SK-N-SH treated with all-trans-retinoic acid at 6 μM for 48 hours (cell line): ENCODE measurements at regions not wholly inside any gene's neighbourhood (a gene's known extent, or its start where the extent isn't known, plus 50 kb on each side); places are given as distances from the start of the nearest gene placed in this dataset.

Experiments
- ATAC-seq: fragments of 200-7000 bp; cut with Tn5 transposase; 3 replicates; pipeline ENCODE4 v1.9.1; 2020; ENCODE audit warnings: mild to moderate bottlenecking, moderate library complexity
- ARNTL ChIP-seq: fragments of 450-650 bp; formaldehyde crosslinking; IDR thresholded peaks from 2 replicates; pipeline ENCODE4 v1.5.0; 2020; ENCODE audit warnings: low read depth, mild to moderate bottlenecking, moderate library complexity, borderline replicate concordance
- BACH2 ChIP-seq: fragments of 250-450 bp; sonication (Bioruptor Pico); IDR thresholded peaks from 2 replicates; pipeline ENCODE4 v1.9.0; 2021; ENCODE audit warnings: mild to moderate bottlenecking, borderline replicate concordance
- CSDC2 ChIP-seq: fragments of 250-450 bp; sonication (Bioruptor Pico); IDR thresholded peaks from 2 replicates; pipeline ENCODE4 v1.5.0; 2020; ENCODE audit warnings: mild to moderate bottlenecking, moderate library complexity
- ESRRG ChIP-seq: fragments of 250-450 bp; sonication (Bioruptor Pico); IDR thresholded peaks from 2 replicates; pipeline ENCODE4 v1.6.1; 2021; ENCODE audit warnings: mild to moderate bottlenecking
- GLIS3 ChIP-seq: fragments of 250-450 bp; sonication (Bioruptor Pico); IDR thresholded peaks from 2 replicates; pipeline ENCODE4 v1.5.0; 2020; ENCODE audit warnings: mild to moderate bottlenecking, moderate library complexity
- OSR1 ChIP-seq: fragments of 250-450 bp; sonication (Bioruptor Pico); IDR thresholded peaks from 2 replicates; pipeline ENCODE4 v1.8.0; 2022; ENCODE audit warnings: moderate library complexity, mild to moderate bottlenecking, inconsistent platforms
- PPARA ChIP-seq: fragments of 250-450 bp; sonication (Bioruptor Pico); IDR thresholded peaks from 2 replicates; pipeline ENCODE4 v1.5.0; 2020; ENCODE audit warnings: mild to moderate bottlenecking, borderline replicate concordance
- RARB ChIP-seq: fragments of 250-450 bp; sonication (Bioruptor Pico); IDR thresholded peaks from 2 replicates; pipeline ENCODE4 v1.8.0; 2021; ENCODE audit warnings: mild to moderate bottlenecking, moderate library complexity
- SNAI2 ChIP-seq: fragments of 250-450 bp; sonication (Bioruptor Pico); IDR thresholded peaks from 2 replicates; pipeline ENCODE4 v1.5.0; 2020; ENCODE audit warnings: mild to moderate bottlenecking, moderate library complexity
- TCF4 ChIP-seq: fragments of 250-450 bp; sonication (Bioruptor Pico); IDR thresholded peaks from 2 replicates; pipeline ENCODE4 v1.8.0; 2021; ENCODE audit warnings: mild to moderate bottlenecking, moderate library complexity, borderline replicate concordance
- ZC3H10 ChIP-seq: fragments of 250-450 bp; sonication (Bioruptor Pico); IDR thresholded peaks from 2 replicates; pipeline ENCODE4 v1.5.1; 2021; ENCODE audit warnings: mild to moderate bottlenecking, moderate library complexity
- ZFP3 ChIP-seq: fragments of 250-450 bp; sonication (Bioruptor Pico); IDR thresholded peaks from 2 replicates; pipeline ENCODE4 v1.5.0; 2020; ENCODE audit warnings: mild to moderate bottlenecking, moderate library complexity
- ZNF565 ChIP-seq: fragments of 450-650 bp; formaldehyde crosslinking; conservative IDR thresholded peaks from 2 replicates; pipeline ENCODE4 v1.5.0; 2020; ENCODE audit warnings: low read depth, mild to moderate bottlenecking, moderate library complexity
- ZNF70 ChIP-seq: fragments of 450-650 bp; formaldehyde crosslinking; IDR thresholded peaks from 2 replicates; pipeline ENCODE4 v1.5.0; 2020; ENCODE audit warnings: mild to moderate bottlenecking, moderate library complexity
- ZNF8 ChIP-seq: fragments of 450-650 bp; formaldehyde crosslinking; IDR thresholded peaks from 2 replicates; pipeline ENCODE4 v1.5.0; 2020; ENCODE audit warnings: mild to moderate bottlenecking, moderate library complexity
- TF ChIP-seq, protein P1 (sequence below): fragments of 250-450 bp; sonication (Bioruptor Pico); IDR thresholded peaks from 2 replicates; pipeline ENCODE4 v1.8.0; 2021; ENCODE audit warnings: low read depth, mild to moderate bottlenecking, moderate library complexity, borderline replicate concordance
- TF ChIP-seq, protein P2 (sequence below): fragments of 250-450 bp; sonication (Bioruptor Pico); IDR thresholded peaks from 2 replicates; pipeline ENCODE4 v1.5.1; 2021; ENCODE audit warnings: mild to moderate bottlenecking, moderate library complexity
- TF ChIP-seq, protein P3 (sequence below): fragments of 250-450 bp; sonication (Bioruptor Pico); IDR thresholded peaks from 2 replicates; pipeline ENCODE4 v1.5.0; 2020; ENCODE audit warnings: mild to moderate bottlenecking, moderate library complexity

DNA sequence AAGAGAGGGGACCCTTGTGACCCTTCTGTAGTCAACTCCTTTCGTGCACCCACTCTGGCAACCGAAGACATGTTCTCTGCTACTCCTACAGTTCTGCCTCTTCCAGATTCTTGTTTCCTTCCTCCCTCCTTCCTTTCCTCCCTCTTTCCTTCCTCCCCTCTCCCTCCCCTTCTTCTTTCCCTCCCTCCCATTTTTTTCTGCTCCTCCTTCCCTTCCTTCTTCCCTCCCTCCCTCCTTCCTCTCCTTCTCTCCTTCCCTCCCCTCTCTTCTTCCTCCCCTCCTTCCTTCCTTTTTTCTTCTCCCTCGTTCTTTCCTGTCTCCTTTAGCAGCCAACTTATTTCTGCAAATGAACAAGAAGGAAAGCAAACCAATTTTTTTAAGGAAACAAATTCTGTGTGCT lies 111.5 kb downstream of the NPTX2 start (continued):
- TF ChIP-seq, protein P1, sequence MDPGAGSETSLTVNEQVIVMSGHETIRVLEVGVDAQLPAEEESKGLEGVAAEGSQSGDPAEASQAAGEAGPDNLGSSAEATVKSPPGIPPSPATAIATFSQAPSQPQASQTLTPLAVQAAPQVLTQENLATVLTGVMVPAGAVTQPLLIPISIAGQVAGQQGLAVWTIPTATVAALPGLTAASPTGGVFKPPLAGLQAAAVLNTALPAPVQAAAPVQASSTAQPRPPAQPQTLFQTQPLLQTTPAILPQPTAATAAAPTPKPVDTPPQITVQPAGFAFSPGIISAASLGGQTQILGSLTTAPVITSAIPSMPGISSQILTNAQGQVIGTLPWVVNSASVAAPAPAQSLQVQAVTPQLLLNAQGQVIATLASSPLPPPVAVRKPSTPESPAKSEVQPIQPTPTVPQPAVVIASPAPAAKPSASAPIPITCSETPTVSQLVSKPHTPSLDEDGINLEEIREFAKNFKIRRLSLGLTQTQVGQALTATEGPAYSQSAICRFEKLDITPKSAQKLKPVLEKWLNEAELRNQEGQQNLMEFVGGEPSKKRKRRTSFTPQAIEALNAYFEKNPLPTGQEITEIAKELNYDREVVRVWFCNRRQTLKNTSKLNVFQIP (CRISPR knock-in tag), result no peak
- no peak for TF ChIP-seq ZNF565
- TF ChIP-seq SNAI2 (CRISPR knock-in tag), result no peak

DNA sequence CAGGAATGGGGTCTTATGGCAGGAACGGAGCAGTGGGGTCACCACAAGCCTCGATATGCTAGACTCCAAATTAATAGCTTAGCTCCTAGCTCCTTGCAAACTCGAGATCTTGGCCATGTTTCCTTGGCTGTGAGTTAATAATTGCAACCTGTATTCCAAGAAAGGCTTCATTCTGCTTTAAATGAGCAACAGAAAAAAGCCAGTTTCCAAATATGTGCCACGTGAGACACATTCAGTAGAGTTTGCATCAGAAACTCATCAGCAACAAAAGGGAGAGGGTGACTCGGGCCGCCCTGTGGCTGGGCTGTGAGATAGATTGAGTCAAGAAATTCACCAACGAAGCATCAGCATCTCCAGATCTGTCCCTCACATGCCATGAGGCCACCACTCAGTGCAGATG lies 112.0 kb downstream of the NPTX2 start:
- ATAC-seq, result no peak
- no peak for TF ChIP-seq ZC3H10 (CRISPR knock-in tag)
- no peak for TF ChIP-seq ZNF70 (CRISPR knock-in tag)

DNA sequence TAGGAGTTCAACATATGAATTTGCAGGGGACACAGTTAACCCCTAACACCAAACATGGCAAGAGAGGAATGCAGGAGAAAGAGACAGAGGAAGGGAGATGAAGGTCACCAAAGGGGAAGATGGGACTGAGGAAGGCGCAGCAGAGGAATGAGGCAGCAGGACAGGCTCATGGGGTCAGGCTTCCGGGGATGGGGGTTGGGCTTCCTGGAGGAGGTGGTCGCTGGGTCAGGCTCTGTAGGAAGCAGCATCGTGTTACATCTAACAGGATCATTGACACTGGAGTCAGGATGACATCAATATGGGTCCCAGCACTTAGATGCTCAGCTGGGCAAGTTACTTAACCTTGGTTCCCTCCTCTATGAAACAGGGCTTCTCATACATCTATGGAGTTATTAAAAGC lies 113.2 kb downstream of the NPTX2 start:
- TF ChIP-seq RARB (no peak), PPARA (CRISPR knock-in tag) (no peak), ZNF8 (CRISPR knock-in tag) (no peak), TCF4 (CRISPR knock-in tag) (no peak), BACH2 (CRISPR knock-in tag) (no peak), ZC3H10 (CRISPR knock-in tag) (no peak), GLIS3 (CRISPR knock-in tag) (no peak), ARNTL (CRISPR knock-in tag) (no peak), OSR1 (CRISPR knock-in tag) (no peak), CSDC2 (CRISPR knock-in tag) (no peak), SNAI2 (CRISPR knock-in tag) (no peak), ZNF565 (no peak), ESRRG (CRISPR knock-in tag) (no peak), ZFP3 (CRISPR knock-in tag) (no peak)
- TF ChIP-seq, protein P1 (CRISPR knock-in tag), result no peak
- TF ChIP-seq, protein P2, sequence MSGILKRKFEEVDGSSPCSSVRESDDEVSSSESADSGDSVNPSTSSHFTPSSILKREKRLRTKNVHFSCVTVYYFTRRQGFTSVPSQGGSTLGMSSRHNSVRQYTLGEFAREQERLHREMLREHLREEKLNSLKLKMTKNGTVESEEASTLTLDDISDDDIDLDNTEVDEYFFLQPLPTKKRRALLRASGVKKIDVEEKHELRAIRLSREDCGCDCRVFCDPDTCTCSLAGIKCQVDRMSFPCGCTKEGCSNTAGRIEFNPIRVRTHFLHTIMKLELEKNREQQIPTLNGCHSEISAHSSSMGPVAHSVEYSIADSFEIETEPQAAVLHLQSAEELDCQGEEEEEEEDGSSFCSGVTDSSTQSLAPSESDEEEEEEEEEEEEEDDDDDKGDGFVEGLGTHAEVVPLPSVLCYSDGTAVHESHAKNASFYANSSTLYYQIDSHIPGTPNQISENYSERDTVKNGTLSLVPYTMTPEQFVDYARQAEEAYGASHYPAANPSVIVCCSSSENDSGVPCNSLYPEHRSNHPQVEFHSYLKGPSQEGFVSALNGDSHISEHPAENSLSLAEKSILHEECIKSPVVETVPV (CRISPR knock-in tag), result no peak
- TF ChIP-seq, protein P3, sequence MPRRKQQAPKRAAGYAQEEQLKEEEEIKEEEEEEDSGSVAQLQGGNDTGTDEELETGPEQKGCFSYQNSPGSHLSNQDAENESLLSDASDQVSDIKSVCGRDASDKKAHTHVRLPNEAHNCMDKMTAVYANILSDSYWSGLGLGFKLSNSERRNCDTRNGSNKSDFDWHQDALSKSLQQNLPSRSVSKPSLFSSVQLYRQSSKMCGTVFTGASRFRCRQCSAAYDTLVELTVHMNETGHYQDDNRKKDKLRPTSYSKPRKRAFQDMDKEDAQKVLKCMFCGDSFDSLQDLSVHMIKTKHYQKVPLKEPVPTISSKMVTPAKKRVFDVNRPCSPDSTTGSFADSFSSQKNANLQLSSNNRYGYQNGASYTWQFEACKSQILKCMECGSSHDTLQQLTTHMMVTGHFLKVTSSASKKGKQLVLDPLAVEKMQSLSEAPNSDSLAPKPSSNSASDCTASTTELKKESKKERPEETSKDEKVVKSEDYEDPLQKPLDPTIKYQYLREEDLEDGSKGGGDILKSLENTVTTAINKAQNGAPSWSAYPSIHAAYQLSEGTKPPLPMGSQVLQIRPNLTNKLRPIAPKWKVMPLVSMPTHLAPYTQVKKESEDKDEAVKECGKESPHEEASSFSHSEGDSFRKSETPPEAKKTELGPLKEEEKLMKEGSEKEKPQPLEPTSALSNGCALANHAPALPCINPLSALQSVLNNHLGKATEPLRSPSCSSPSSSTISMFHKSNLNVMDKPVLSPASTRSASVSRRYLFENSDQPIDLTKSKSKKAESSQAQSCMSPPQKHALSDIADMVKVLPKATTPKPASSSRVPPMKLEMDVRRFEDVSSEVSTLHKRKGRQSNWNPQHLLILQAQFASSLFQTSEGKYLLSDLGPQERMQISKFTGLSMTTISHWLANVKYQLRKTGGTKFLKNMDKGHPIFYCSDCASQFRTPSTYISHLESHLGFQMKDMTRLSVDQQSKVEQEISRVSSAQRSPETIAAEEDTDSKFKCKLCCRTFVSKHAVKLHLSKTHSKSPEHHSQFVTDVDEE (CRISPR knock-in tag), result no peak
- TF ChIP-seq, all 23 proteins: peak for 0
- ATAC-seq, result no peak

DNA sequence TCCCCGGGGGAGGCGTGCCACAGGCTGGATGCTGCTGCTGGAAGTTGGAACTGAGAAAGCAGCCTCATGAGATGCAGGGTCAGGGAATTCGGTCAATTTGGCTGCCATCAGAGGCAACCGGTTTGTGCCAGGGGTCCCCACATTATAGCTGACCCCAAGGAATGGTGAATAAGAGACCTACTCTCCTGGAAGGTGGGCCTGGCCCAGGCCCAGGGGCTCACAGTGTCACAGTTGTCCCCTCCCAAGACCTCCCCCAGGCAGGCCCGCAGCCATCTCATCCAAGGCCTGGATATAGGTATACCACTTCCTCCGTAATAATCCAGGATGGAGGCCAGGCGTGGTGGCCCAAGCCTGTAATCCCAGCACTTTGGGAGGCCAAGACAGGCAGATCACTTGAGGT lies 114.6 kb downstream of the NPTX2 start:
- ATAC-seq, result no peak
- TF ChIP-seq, protein P3 (CRISPR knock-in tag), result no peak
- TF ChIP-seq GLIS3 (CRISPR knock-in tag), result no peak
- no peak for TF ChIP-seq ZNF8 (CRISPR knock-in tag)
- TF ChIP-seq, all 23 proteins: peak for 0
